DOHH2 (cell line): ENCODE measurements at regions not wholly inside any gene's neighbourhood (a gene's known extent, or its start where the extent isn't known, plus 50 kb on each side); places are given as distances from the start of the nearest gene placed in this dataset.
"Not testable (repeated sequence)": the region's sequence is repeated elsewhere in the genome, so short reads cannot be mapped to it uniquely, and the experiment has no call there.

Source experiments
- H3F3A ChIP-seq: fragments of 200-600 bp; sonication (generic), shearing (Covaris generic); 2 replicates; pipeline ENCODE4 v1.6.0; 2016; ENCODE audit warnings: antibody characterized with exemption, mild to moderate bottlenecking; ENCODE audit not compliant: control insufficient read depth, insufficient read depth
- H3K27ac ChIP-seq: fragments of 200-600 bp; sonication (generic); 2 replicates; pipeline ENCODE4 v1.5.1; 2014; ENCODE audit warnings: low read depth, mild to moderate bottlenecking, low read length, moderate library complexity
- H3K27me3 ChIP-seq: fragments of 200-600 bp; sonication (generic); 2 replicates; pipeline ENCODE4 v1.6.1; 2014; ENCODE audit warnings: mild to moderate bottlenecking, low read length, mixed read lengths; ENCODE audit not compliant: control insufficient read depth
- H3K36me3 ChIP-seq: fragments of 200-600 bp; sonication (generic); 2 replicates; pipeline ENCODE4 v1.6.1; 2014; ENCODE audit warnings: mild to moderate bottlenecking, low read length, moderate library complexity, mixed read lengths; ENCODE audit not compliant: control insufficient read depth
- H3K4me1 ChIP-seq: fragments of 200-600 bp; sonication (generic); 2 replicates; pipeline ENCODE4 v1.6.1; 2014; ENCODE audit warnings: mild to moderate bottlenecking, low read length, mixed read lengths; ENCODE audit not compliant: control insufficient read depth
- H3K4me2 ChIP-seq: fragments of 200-600 bp; sonication (generic); 2 replicates; pipeline ENCODE4 v1.6.0; 2014; ENCODE audit warnings: mild to moderate bottlenecking, low read length, moderate library complexity
- H3K4me3 ChIP-seq: fragments of 200-600 bp; sonication (generic); 2 replicates; pipeline ENCODE4 v1.5.1; 2014; ENCODE audit warnings: mild to moderate bottlenecking, low read length, mixed read lengths
- H3K79me2 ChIP-seq: fragments of 200-600 bp; sonication (generic); 2 replicates; pipeline ENCODE4 v1.6.1; 2014; ENCODE audit warnings: mild to moderate bottlenecking, low read length, mixed read lengths; ENCODE audit not compliant: control insufficient read depth
- H3K9me2 ChIP-seq: fragments of 200-600 bp; sonication (generic); replicated peaks from 2 replicates; pipeline ENCODE4 v1.6.1; 2014; ENCODE audit warnings: mild to moderate bottlenecking, low read length, mixed read lengths; ENCODE audit not compliant: control insufficient read depth
- H3K9me3 ChIP-seq: fragments of 200-600 bp; sonication (generic); 2 replicates; pipeline ENCODE4 v1.6.1; 2014; ENCODE audit warnings: antibody characterized with exemption, low read length, mixed read lengths; ENCODE audit not compliant: control insufficient read depth, insufficient read depth
- H4K20me1 ChIP-seq: fragments of 200-600 bp; sonication (generic); 2 replicates; pipeline ENCODE4 v1.6.0; 2014; ENCODE audit warnings: low read depth, mild to moderate bottlenecking, antibody characterized with exemption, low read length, moderate library complexity; ENCODE audit not compliant: control insufficient read depth, insufficient read depth
- CTCF ChIP-seq: fragments of 200-600 bp; sonication (generic); IDR thresholded peaks from one replicate; pipeline ENCODE4 v1.5.1; 2014; ENCODE audit warnings: antibody characterized with exemption, mild to moderate bottlenecking, low read depth, low read length; ENCODE audit not compliant: poor library complexity, severe bottlenecking
- EZH2phosphoT487 ChIP-seq: fragments of 200-600 bp; sonication (generic); IDR thresholded peaks from 2 replicates; pipeline ENCODE4 v1.6.1; 2017; ENCODE audit warnings: borderline replicate concordance, mild to moderate bottlenecking, antibody characterized with exemption, low read length, moderate library complexity, mixed read lengths

- Histone ChIP-seq H3K9me3 (no peaks in the 10 kb centered on the region; the same call in 1 of the 2 replicates), H3F3A (no peaks in the 10 kb centered on the region), H3K4me3 (no peak overlapping the region), H3K36me3 (no peaks in the 10 kb centered on the region), H3K9me2 (no peaks in the 10 kb centered on the region), H3K4me1 (no peaks in the 10 kb centered on the region), H4K20me1 (no peaks in the 10 kb centered on the region), H3K27ac (no peak overlapping the region), H3K79me2 (no peaks in the 10 kb centered on the region), H3K4me2 (no peak overlapping the region), H3K27me3 (no peaks in the 10 kb centered on the region)
- TF ChIP-seq EZH2phosphoT487: no peak
- no peak for TF ChIP-seq CTCF
Measured at GRCh38 chr16:86856946-86857586, 278.7 kb downstream of the FOXL1 start.

DNA sequence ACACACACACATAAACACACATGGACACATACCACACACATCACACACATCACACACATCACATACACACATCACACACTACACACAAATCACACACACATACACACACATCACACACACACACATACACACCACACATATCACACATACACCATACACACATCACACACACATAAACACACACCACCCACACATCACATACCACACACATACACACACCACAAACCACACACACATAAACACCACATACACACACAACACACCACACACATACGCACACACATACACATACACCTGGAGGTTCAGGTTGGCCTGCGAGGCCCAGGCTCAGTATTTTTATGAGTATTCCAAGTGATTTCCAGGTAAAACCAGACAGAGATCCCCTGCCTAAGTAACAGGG is 279.5 kb downstream of the FOXL1 start:
- H3K9me2 ChIP-seq: no peaks in the 10 kb centered on the region

DNA sequence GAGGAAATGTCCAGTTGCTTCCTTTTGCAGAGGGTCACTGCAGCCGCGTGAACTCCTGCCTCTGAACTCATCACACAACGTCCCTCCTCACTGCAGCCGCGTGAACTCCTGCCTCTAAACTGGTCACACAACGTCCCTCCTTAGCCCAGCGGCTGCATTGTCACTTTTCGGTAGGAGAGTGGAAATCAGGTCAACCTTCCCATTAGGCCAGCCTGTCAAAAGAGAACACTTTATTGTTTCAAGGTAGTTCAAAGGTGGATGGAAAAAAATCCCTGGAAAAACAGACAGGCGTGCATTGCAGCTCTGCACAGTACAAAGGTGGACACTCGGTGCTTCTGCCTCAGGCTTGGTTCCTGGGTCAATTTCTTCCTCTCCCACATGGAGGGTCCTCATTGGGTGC is 280.2 kb downstream of the FOXL1 start:
- Histone ChIP-seq H3F3A (no peaks in the 10 kb centered on the region), H4K20me1 (no peaks in the 10 kb centered on the region), H3K4me1 (no peaks in the 10 kb centered on the region), H3K36me3 (no peaks in the 10 kb centered on the region), H3K4me3 (no peak overlapping the region), H3K9me3 (no peaks in the 10 kb centered on the region; the same call in 1 of the 2 replicates), H3K79me2 (no peaks in the 10 kb centered on the region), H3K9me2 (no peaks in the 10 kb centered on the region), H3K4me2 (no peak overlapping the region), H3K27ac (no peak overlapping the region), H3K27me3 (no peaks in the 10 kb centered on the region)
- TF ChIP-seq EZH2phosphoT487 (no peak), CTCF (no peak)

More for the DNA sequence above, 279.5 kb downstream of the FOXL1 start:
- Histone ChIP-seq H3K4me1 (no peaks in the 10 kb centered on the region), H3F3A (no peaks in the 10 kb centered on the region), H3K36me3 (no peaks in the 10 kb centered on the region), H3K9me3 (no peaks in the 10 kb centered on the region; the same call in 1 of the 2 replicates), H3K4me3 (no peak overlapping the region), H4K20me1 (no peaks in the 10 kb centered on the region), H3K27ac (no peak overlapping the region), H3K4me2 (no peak overlapping the region), H3K79me2 (no peaks in the 10 kb centered on the region), H3K27me3 (no peaks in the 10 kb centered on the region)
- no peak for TF ChIP-seq CTCF
- no peak for TF ChIP-seq EZH2phosphoT487

- H3F3A ChIP-seq, H3K9me2 ChIP-seq, H3K27ac ChIP-seq, H3K27me3 ChIP-seq, H3K9me3 ChIP-seq, H3K36me3 ChIP-seq, H3K4me3 ChIP-seq, H3K4me1 ChIP-seq, H4K20me1 ChIP-seq, H3K79me2 ChIP-seq, H3K4me2 ChIP-seq: not testable (repeated sequence)
Measured at GRCh38 chr16:86861270-86861858, 283.0 kb downstream of the FOXL1 start.
